ENCODE measurements at regions not wholly inside any gene's neighbourhood (a gene's known extent, or its start where the extent isn't known, plus 50 kb on each side); places are given as distances from the start of the nearest gene placed in this dataset.

- no peaks in the 10 kb centered on the region for H3K9me3 Mint-ChIP-seq
- H3K27me3 Mint-ChIP-seq (ENCODE audit: low read depth): no peaks in the 10 kb centered on the region
- H3K36me3 Mint-ChIP-seq (ENCODE audit: low read depth): no peaks in the 10 kb centered on the region
- no peak overlapping the region for H3K4me3 Mint-ChIP-seq
- no peaks in the 10 kb centered on the region for H3K4me1 Mint-ChIP-seq (ENCODE audit: low read depth)
- no peak overlapping the region for H3K27ac Mint-ChIP-seq
Measured at GRCh38 chr10:106438386-106438785, 726.1 kb downstream of the SORCS1 start.

- H3K27me3 Mint-ChIP-seq (ENCODE audit: low read depth): no peaks in the 10 kb centered on the region
- no peak overlapping the region for H3K27ac Mint-ChIP-seq
- H3K36me3 Mint-ChIP-seq (ENCODE audit: low read depth): no peaks in the 10 kb centered on the region
- no peak overlapping the region for H3K4me3 Mint-ChIP-seq
- no peaks in the 10 kb centered on the region for H3K4me1 Mint-ChIP-seq (ENCODE audit: low read depth)
- no peaks in the 10 kb centered on the region for H3K9me3 Mint-ChIP-seq
Measured at GRCh38 chr10:106436123-106436715, 728.3 kb downstream of the SORCS1 start.

GRCh38 chr10:106435081-106435480, 729.4 kb downstream of the SORCS1 start:
- Mint-ChIP-seq H3K36me3 (ENCODE audit: low read depth) (no peaks in the 10 kb centered on the region), H3K4me3 (no peak overlapping the region), H3K27me3 (ENCODE audit: low read depth) (no peaks in the 10 kb centered on the region), H3K4me1 (ENCODE audit: low read depth) (no peaks in the 10 kb centered on the region), H3K9me3 (no peaks in the 10 kb centered on the region), H3K27ac (no peak overlapping the region)

- H3K27me3 Mint-ChIP-seq (ENCODE audit: low read depth): no peaks in the 10 kb centered on the region
- H3K4me1 Mint-ChIP-seq (ENCODE audit: low read depth): no peaks in the 10 kb centered on the region
- no peak overlapping the region for H3K27ac Mint-ChIP-seq
- H3K9me3 Mint-ChIP-seq: no peaks in the 10 kb centered on the region
- H3K4me3 Mint-ChIP-seq: no peak overlapping the region
- H3K36me3 Mint-ChIP-seq (ENCODE audit: low read depth): no peaks in the 10 kb centered on the region
Measured at GRCh38 chr10:106424981-106425380, 739.5 kb downstream of the SORCS1 start.

GRCh38 chr10:106424054-106424453, 740.5 kb downstream of the SORCS1 start:
- Mint-ChIP-seq H3K4me3 (no peak overlapping the region), H3K27ac (no peak overlapping the region), H3K36me3 (ENCODE audit: low read depth) (no peaks in the 10 kb centered on the region), H3K27me3 (ENCODE audit: low read depth) (no peaks in the 10 kb centered on the region), H3K4me1 (ENCODE audit: low read depth) (no peaks in the 10 kb centered on the region), H3K9me3 (no peaks in the 10 kb centered on the region)

GRCh38 chr10:106410331-106410730, 754.2 kb downstream of the SORCS1 start:
- H3K27me3 Mint-ChIP-seq (ENCODE audit: low read depth): no peaks in the 10 kb centered on the region
- H3K4me1 Mint-ChIP-seq (ENCODE audit: low read depth): no peaks in the 10 kb centered on the region
- no peaks in the 10 kb centered on the region for H3K36me3 Mint-ChIP-seq (ENCODE audit: low read depth)
- no peaks in the 10 kb centered on the region for H3K9me3 Mint-ChIP-seq
- no peak overlapping the region for H3K27ac Mint-ChIP-seq
- H3K4me3 Mint-ChIP-seq: no peak overlapping the region

GRCh38 chr10:106405141-106405540, 759.4 kb downstream of the SORCS1 start:
- Mint-ChIP-seq H3K36me3 (ENCODE audit: low read depth) (no peaks in the 10 kb centered on the region), H3K27ac (no peak overlapping the region), H3K4me1 (ENCODE audit: low read depth) (no peaks in the 10 kb centered on the region), H3K4me3 (no peak overlapping the region), H3K9me3 (no peaks in the 10 kb centered on the region), H3K27me3 (ENCODE audit: low read depth) (no peaks in the 10 kb centered on the region)

- Mint-ChIP-seq H3K4me3 (no peak overlapping the region), H3K27me3 (ENCODE audit: low read depth) (no peaks in the 10 kb centered on the region), H3K9me3 (peaks cover 3% of the 10 kb centered on the region), H3K4me1 (ENCODE audit: low read depth) (no peaks in the 10 kb centered on the region), H3K36me3 (ENCODE audit: low read depth) (no peaks in the 10 kb centered on the region), H3K27ac (no peak overlapping the region)
Measured at GRCh38 chr10:106402458-106402857, 762.0 kb downstream of the SORCS1 start.

GRCh38 chr10:106401967-106402366, 762.5 kb downstream of the SORCS1 start:
- no peaks in the 10 kb centered on the region for H3K36me3 Mint-ChIP-seq (ENCODE audit: low read depth)
- no peaks in the 10 kb centered on the region for H3K4me1 Mint-ChIP-seq (ENCODE audit: low read depth)
- H3K27me3 Mint-ChIP-seq (ENCODE audit: low read depth): no peaks in the 10 kb centered on the region
- H3K27ac Mint-ChIP-seq: no peak overlapping the region
- H3K4me3 Mint-ChIP-seq: no peak overlapping the region
- H3K9me3 Mint-ChIP-seq: peaks cover 3% of the 10 kb centered on the region

- Mint-ChIP-seq H3K27me3 (ENCODE audit: low read depth) (no peaks in the 10 kb centered on the region), H3K4me3 (no peak overlapping the region), H3K27ac (no peak overlapping the region), H3K4me1 (ENCODE audit: low read depth) (no peaks in the 10 kb centered on the region), H3K36me3 (ENCODE audit: low read depth) (no peaks in the 10 kb centered on the region), H3K9me3 (peaks cover 3% of the 10 kb centered on the region)
Measured at GRCh38 chr10:106401161-106401560, 763.3 kb downstream of the SORCS1 start.

- Mint-ChIP-seq H3K4me3 (no peak overlapping the region), H3K36me3 (ENCODE audit: low read depth) (no peaks in the 10 kb centered on the region), H3K27ac (no peak overlapping the region), H3K27me3 (ENCODE audit: low read depth) (no peaks in the 10 kb centered on the region), H3K9me3 (peaks cover 3% of the 10 kb centered on the region), H3K4me1 (ENCODE audit: low read depth) (no peaks in the 10 kb centered on the region)
Measured at GRCh38 chr10:106399112-106399511, 765.4 kb downstream of the SORCS1 start.

- Mint-ChIP-seq H3K36me3 (ENCODE audit: low read depth) (no peaks in the 10 kb centered on the region), H3K27me3 (ENCODE audit: low read depth) (no peaks in the 10 kb centered on the region), H3K9me3 (peaks cover 3% of the 10 kb centered on the region), H3K4me1 (ENCODE audit: low read depth) (no peaks in the 10 kb centered on the region), H3K4me3 (no peak overlapping the region), H3K27ac (no peak overlapping the region)
Measured at GRCh38 chr10:106396192-106396591, 768.3 kb downstream of the SORCS1 start.

GRCh38 chr10:106395041-106395749, 769.3 kb downstream of the SORCS1 start:
- Mint-ChIP-seq H3K4me3 (no peak overlapping the region), H3K36me3 (ENCODE audit: low read depth) (no peaks in the 10 kb centered on the region), H3K27me3 (ENCODE audit: low read depth) (no peaks in the 10 kb centered on the region), H3K4me1 (ENCODE audit: low read depth) (no peaks in the 10 kb centered on the region), H3K27ac (no peak overlapping the region), H3K9me3 (peaks cover 3% of the 10 kb centered on the region)

GRCh38 chr10:106392778-106393177, 771.7 kb downstream of the SORCS1 start:
- H3K27ac Mint-ChIP-seq: no peak overlapping the region
- peaks cover 2% of the 10 kb centered on the region for H3K9me3 Mint-ChIP-seq
- no peaks in the 10 kb centered on the region for H3K36me3 Mint-ChIP-seq (ENCODE audit: low read depth)
- no peaks in the 10 kb centered on the region for H3K27me3 Mint-ChIP-seq (ENCODE audit: low read depth)
- H3K4me3 Mint-ChIP-seq: no peak overlapping the region
- no peaks in the 10 kb centered on the region for H3K4me1 Mint-ChIP-seq (ENCODE audit: low read depth)

GRCh38 chr10:106387063-106387462, 777.4 kb downstream of the SORCS1 start:
- Mint-ChIP-seq H3K4me1 (ENCODE audit: low read depth) (no peaks in the 10 kb centered on the region), H3K36me3 (ENCODE audit: low read depth) (no peaks in the 10 kb centered on the region), H3K27me3 (ENCODE audit: low read depth) (no peaks in the 10 kb centered on the region), H3K27ac (no peak overlapping the region), H3K9me3 (peaks cover 4% of the 10 kb centered on the region), H3K4me3 (no peak overlapping the region)
